ENCODE measurements at regions not wholly inside any gene's neighbourhood (a gene's known extent, or its start where the extent isn't known, plus 50 kb on each side); places are given as distances from the start of the nearest gene placed in this dataset.
A peak's percentile ranks its signal among the peaks of the same experiment; 100 is the strongest.

GRCh38 chr13:97067017-97067895, 73.0 kb upstream of the OXGR1 start:
- no peaks in the 10 kb centered on the region; a peak in 1 of 5 replicates for H3K9me3 Mint-ChIP-seq
- no peaks in the 10 kb centered on the region for H3K36me3 Mint-ChIP-seq (ENCODE audit: insufficient read depth in 1 of 3, low read depth in 3 of 3)
- no peak overlapping the region for H2BK5ac ChIP-seq (ENCODE audit: insufficient read length, low read length)
- no peaks in the 10 kb centered on the region for H4K20me1 ChIP-seq (ENCODE audit: control insufficient read depth, insufficient read depth, insufficient read length)
- H3K79me2 ChIP-seq (ENCODE audit: insufficient read depth, low read length), result no peaks in the 10 kb centered on the region
- H3K79me1 ChIP-seq (ENCODE audit: insufficient read depth, low read depth, low read length, poor library complexity, severe bottlenecking), result no peaks in the 10 kb centered on the region
- peaks cover 5% of the 10 kb centered on the region for H3K27me3 Mint-ChIP-seq (ENCODE audit: low read depth)
- no peak overlapping the region for H3T11ph ChIP-seq (ENCODE audit: low read length)
- H2BK120ac ChIP-seq (ENCODE audit: low read depth, low read length, poor library complexity, severe bottlenecking), result no peak overlapping the region
- H3K14ac ChIP-seq (ENCODE audit: insufficient read depth, low read length), result no peak overlapping the region
- H3K27ac Mint-ChIP-seq, result no peak overlapping the region; a peak in 1 of 7 replicates
- H3K9ac ChIP-seq (ENCODE audit: extremely low read depth, insufficient read length, low read length), result no peak overlapping the region
- peaks cover 10 to 12% of the 10 kb centered on the region in 2 experiments for H3K4me1 Mint-ChIP-seq
- no peak for DNase-seq
- no peak overlapping the region for H3K4me3 Mint-ChIP-seq
- H3K4me1 ChIP-seq (ENCODE audit: insufficient read depth, low read length), result no peaks in the 10 kb centered on the region
- H3K4ac ChIP-seq (ENCODE audit: low read depth, low read length), result no peak overlapping the region
- no peaks in the 10 kb centered on the region for H3K9me3 ChIP-seq (ENCODE audit: control insufficient read depth, low read depth, low read length)
- peak; percentile 33; the same call in 2 of the 3 replicates for TF ChIP-seq CTCF (conservative IDR thresholded peaks at IDR 0.05)
- H3K23me2 ChIP-seq (ENCODE audit: insufficient read length, low read depth, low read length, poor library complexity, severe bottlenecking), result no peaks in the 10 kb centered on the region
- no peak overlapping the region for H4K5ac ChIP-seq (ENCODE audit: insufficient read length, low read depth, low read length)
- no peak overlapping the region for H2BK15ac ChIP-seq (ENCODE audit: low read depth, low read length)
- no peak overlapping the region for H2BK12ac ChIP-seq (ENCODE audit: insufficient read length, low read depth, low read length)
- H3K23ac ChIP-seq (ENCODE audit: insufficient read length, low read depth, low read length), result no peak overlapping the region
- H3K18ac ChIP-seq (ENCODE audit: insufficient read length, low read depth, low read length), result no peak overlapping the region
- no CpG with 5 or more reads among the region's 8 CpGs for WGBS (ENCODE audit: extremely low coverage, insufficient read length, low lambda C conversion rate)
- no peak overlapping the region for H2AK5ac ChIP-seq (ENCODE audit: insufficient read length, low read length)
- no peak overlapping the region for H3K27ac ChIP-seq (ENCODE audit: insufficient read length, low read depth, low read length)
- H2BK20ac ChIP-seq (ENCODE audit: low read depth, low read length, poor library complexity, severe bottlenecking), result no peak overlapping the region
- no peak overlapping the region for H4K91ac ChIP-seq (ENCODE audit: insufficient read length, low read depth, low read length)
- H3K4me2 ChIP-seq (ENCODE audit: insufficient read depth, insufficient read length, low read length), result no peak overlapping the region
- no peak overlapping the region for H4K8ac ChIP-seq (replicated peaks; ENCODE audit: insufficient read length, low read depth, low read length)
- H2AFZ ChIP-seq (ENCODE audit: low read length), result no peak overlapping the region
- no peaks in the 10 kb centered on the region for H3K27me3 ChIP-seq (ENCODE audit: insufficient read depth, low read length)
- H3K56ac ChIP-seq (ENCODE audit: insufficient read length, low read depth, low read length), result no peak overlapping the region

Data from H9 (cell line).